Loucy (cell line): ENCODE measurements at regions not wholly inside any gene's neighbourhood (a gene's known extent, or its start where the extent isn't known, plus 50 kb on each side); places are given as distances from the start of the nearest gene placed in this dataset.

Source experiments
- EZH2phosphoT487 ChIP-seq: fragments of 200-600 bp; IDR thresholded peaks from 2 replicates; pipeline ENCODE4 v1.6.1; 2018; ENCODE audit warnings: antibody characterized with exemption, mild to moderate bottlenecking, moderate library complexity, borderline replicate concordance
- TF ChIP-seq, protein P1 (sequence below): fragments of 200-600 bp; sonication (generic); conservative IDR thresholded peaks from 2 replicates; pipeline ENCODE4 v1.5.1; 2014; ENCODE audit warnings: mild to moderate bottlenecking, antibody characterized with exemption, low read length

DNA sequence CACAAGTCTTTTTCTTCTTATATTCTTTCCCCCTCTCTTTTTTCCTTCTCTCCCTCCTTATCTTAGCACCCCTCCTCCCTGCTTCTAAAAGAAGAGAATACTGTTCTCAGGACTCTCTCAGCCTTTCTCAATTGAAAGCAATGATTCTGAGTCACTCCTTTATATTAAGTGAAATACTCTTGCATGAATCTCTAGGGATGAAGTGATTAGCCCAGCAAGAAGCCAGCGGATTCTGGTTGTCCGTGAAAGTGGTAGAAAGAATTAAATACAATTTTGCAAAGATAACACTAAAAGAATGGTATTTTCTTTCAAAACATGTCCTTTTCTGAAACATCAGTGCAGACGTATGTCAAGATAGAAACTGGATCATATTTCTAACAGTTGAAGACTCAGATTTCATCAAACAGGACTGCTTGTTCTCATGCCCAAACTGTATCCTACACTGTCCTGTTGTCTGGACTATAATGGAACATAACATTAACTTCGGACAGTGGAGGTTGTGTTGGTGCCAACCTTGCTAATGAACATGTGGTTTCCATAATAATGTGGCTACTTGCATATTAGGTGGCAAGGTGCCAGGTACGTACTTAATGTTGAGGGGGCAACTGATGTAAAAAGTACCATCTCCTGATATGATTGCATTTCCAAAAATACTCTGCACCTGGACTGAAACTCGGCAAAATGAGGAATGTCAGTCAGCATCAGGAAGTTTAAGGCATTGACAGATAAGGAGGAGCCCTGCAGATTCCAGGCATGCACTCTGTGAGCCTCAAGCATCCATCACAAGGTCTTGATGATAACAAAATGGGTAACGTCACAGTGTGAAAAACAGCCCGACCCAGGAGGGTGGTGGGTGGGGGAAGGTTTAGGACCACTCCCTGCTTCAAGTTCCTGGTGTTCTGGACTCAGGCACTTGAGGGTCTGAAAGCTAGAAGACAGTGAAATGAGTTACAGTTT lies 357.2 kb downstream of the DLEU7 start:
- TF ChIP-seq, protein P1, sequence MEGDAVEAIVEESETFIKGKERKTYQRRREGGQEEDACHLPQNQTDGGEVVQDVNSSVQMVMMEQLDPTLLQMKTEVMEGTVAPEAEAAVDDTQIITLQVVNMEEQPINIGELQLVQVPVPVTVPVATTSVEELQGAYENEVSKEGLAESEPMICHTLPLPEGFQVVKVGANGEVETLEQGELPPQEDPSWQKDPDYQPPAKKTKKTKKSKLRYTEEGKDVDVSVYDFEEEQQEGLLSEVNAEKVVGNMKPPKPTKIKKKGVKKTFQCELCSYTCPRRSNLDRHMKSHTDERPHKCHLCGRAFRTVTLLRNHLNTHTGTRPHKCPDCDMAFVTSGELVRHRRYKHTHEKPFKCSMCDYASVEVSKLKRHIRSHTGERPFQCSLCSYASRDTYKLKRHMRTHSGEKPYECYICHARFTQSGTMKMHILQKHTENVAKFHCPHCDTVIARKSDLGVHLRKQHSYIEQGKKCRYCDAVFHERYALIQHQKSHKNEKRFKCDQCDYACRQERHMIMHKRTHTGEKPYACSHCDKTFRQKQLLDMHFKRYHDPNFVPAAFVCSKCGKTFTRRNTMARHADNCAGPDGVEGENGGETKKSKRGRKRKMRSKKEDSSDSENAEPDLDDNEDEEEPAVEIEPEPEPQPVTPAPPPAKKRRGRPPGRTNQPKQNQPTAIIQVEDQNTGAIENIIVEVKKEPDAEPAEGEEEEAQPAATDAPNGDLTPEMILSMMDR = no peak
- no peak for TF ChIP-seq EZH2phosphoT487
